SK-N-SH treated with all-trans-retinoic acid at 6 μM for 48 hours (cell line): ENCODE measurements at regions not wholly inside any gene's neighbourhood (a gene's known extent, or its start where the extent isn't known, plus 50 kb on each side); places are given as distances from the start of the nearest gene placed in this dataset.

Experiments
- ATAC-seq: fragments of 200-7000 bp; cut with Tn5 transposase; 3 replicates; pipeline ENCODE4 v1.9.1; 2020; ENCODE audit warnings: mild to moderate bottlenecking, moderate library complexity
- ARNTL ChIP-seq: fragments of 450-650 bp; formaldehyde crosslinking; IDR thresholded peaks from 2 replicates; pipeline ENCODE4 v1.5.0; 2020; ENCODE audit warnings: low read depth, mild to moderate bottlenecking, moderate library complexity, borderline replicate concordance
- BACH2 ChIP-seq: fragments of 250-450 bp; sonication (Bioruptor Pico); IDR thresholded peaks from 2 replicates; pipeline ENCODE4 v1.9.0; 2021; ENCODE audit warnings: mild to moderate bottlenecking, borderline replicate concordance
- CREB5 ChIP-seq: fragments of 250-450 bp; sonication (Bioruptor Pico); IDR thresholded peaks from 2 replicates; pipeline ENCODE4 v1.5.1; 2020; ENCODE audit warnings: low read depth, mild to moderate bottlenecking, moderate library complexity
- CSDC2 ChIP-seq: fragments of 250-450 bp; sonication (Bioruptor Pico); IDR thresholded peaks from 2 replicates; pipeline ENCODE4 v1.5.0; 2020; ENCODE audit warnings: mild to moderate bottlenecking, moderate library complexity
- ESRRG ChIP-seq: fragments of 250-450 bp; sonication (Bioruptor Pico); IDR thresholded peaks from 2 replicates; pipeline ENCODE4 v1.6.1; 2021; ENCODE audit warnings: mild to moderate bottlenecking
- GLIS3 ChIP-seq: fragments of 250-450 bp; sonication (Bioruptor Pico); IDR thresholded peaks from 2 replicates; pipeline ENCODE4 v1.5.0; 2020; ENCODE audit warnings: mild to moderate bottlenecking, moderate library complexity
- ISL1 ChIP-seq: fragments of 250-450 bp; sonication (Bioruptor Pico); IDR thresholded peaks from 2 replicates; pipeline ENCODE4 v2.1.2; 2022; ENCODE audit warnings: mild to moderate bottlenecking, moderate library complexity
- OSR1 ChIP-seq: fragments of 250-450 bp; sonication (Bioruptor Pico); IDR thresholded peaks from 2 replicates; pipeline ENCODE4 v1.8.0; 2022; ENCODE audit warnings: moderate library complexity, mild to moderate bottlenecking, inconsistent platforms
- PATZ1 ChIP-seq: fragments of 250-450 bp; sonication (Bioruptor Pico); IDR thresholded peaks from 2 replicates; pipeline ENCODE4 v1.8.0; 2020; ENCODE audit warnings: mild to moderate bottlenecking, moderate library complexity, borderline replicate concordance
- POU6F1 ChIP-seq: fragments of 250-450 bp; sonication (Bioruptor Pico); IDR thresholded peaks from 2 replicates; pipeline ENCODE4 v1.8.0; 2021; ENCODE audit warnings: low read depth, mild to moderate bottlenecking, moderate library complexity, borderline replicate concordance
- PPARA ChIP-seq: fragments of 250-450 bp; sonication (Bioruptor Pico); IDR thresholded peaks from 2 replicates; pipeline ENCODE4 v1.5.0; 2020; ENCODE audit warnings: mild to moderate bottlenecking, borderline replicate concordance
- RARB ChIP-seq: fragments of 250-450 bp; sonication (Bioruptor Pico); IDR thresholded peaks from 2 replicates; pipeline ENCODE4 v1.8.0; 2021; ENCODE audit warnings: mild to moderate bottlenecking, moderate library complexity
- SNAI2 ChIP-seq: fragments of 250-450 bp; sonication (Bioruptor Pico); IDR thresholded peaks from 2 replicates; pipeline ENCODE4 v1.5.0; 2020; ENCODE audit warnings: mild to moderate bottlenecking, moderate library complexity
- TOX ChIP-seq: fragments of 250-450 bp; sonication (Bioruptor Pico); IDR thresholded peaks from 2 replicates; pipeline ENCODE4 v1.8.0; 2021; ENCODE audit warnings: mild to moderate bottlenecking, moderate library complexity, borderline replicate concordance
- TSHZ2 ChIP-seq: fragments of 250-450 bp; sonication (Bioruptor Pico); IDR thresholded peaks from 2 replicates; pipeline ENCODE4 v1.5.0; 2020; ENCODE audit warnings: mild to moderate bottlenecking, moderate library complexity
- ZC3H10 ChIP-seq: fragments of 250-450 bp; sonication (Bioruptor Pico); IDR thresholded peaks from 2 replicates; pipeline ENCODE4 v1.5.1; 2021; ENCODE audit warnings: mild to moderate bottlenecking, moderate library complexity
- ZFP30 ChIP-seq: fragments of 450-650 bp; formaldehyde crosslinking; IDR thresholded peaks from 2 replicates; pipeline ENCODE4 v1.5.0; 2022; ENCODE audit warnings: mild to moderate bottlenecking, moderate library complexity
- ZNF565 ChIP-seq: fragments of 450-650 bp; formaldehyde crosslinking; conservative IDR thresholded peaks from 2 replicates; pipeline ENCODE4 v1.5.0; 2020; ENCODE audit warnings: low read depth, mild to moderate bottlenecking, moderate library complexity
- ZNF8 ChIP-seq: fragments of 450-650 bp; formaldehyde crosslinking; IDR thresholded peaks from 2 replicates; pipeline ENCODE4 v1.5.0; 2020; ENCODE audit warnings: mild to moderate bottlenecking, moderate library complexity

GRCh38 chr2:126059379-126059778, 596.6 kb upstream of the GYPC start:
- no peak for TF ChIP-seq CSDC2 (CRISPR knock-in tag)
- TF ChIP-seq ZNF8 (CRISPR knock-in tag): no peak
- no peak for TF ChIP-seq TSHZ2 (CRISPR knock-in tag)
- no peak for TF ChIP-seq PPARA
- TF ChIP-seq RARB (CRISPR knock-in tag): no peak
- no peak for TF ChIP-seq CREB5 (CRISPR knock-in tag)
- TF ChIP-seq GLIS3 (CRISPR knock-in tag): no peak
- TF ChIP-seq BACH2: no peak
- no peak for TF ChIP-seq ZNF565 (CRISPR knock-in tag)
- TF ChIP-seq ARNTL (CRISPR knock-in tag): no peak
- TF ChIP-seq ESRRG (CRISPR knock-in tag): no peak
- no peak for TF ChIP-seq ZFP30
- TF ChIP-seq OSR1 (CRISPR knock-in tag): no peak

GRCh38 chr2:126085011-126085795, 570.8 kb upstream of the GYPC start:
- no peak for ATAC-seq
- TF ChIP-seq ZNF565 (CRISPR knock-in tag) (no peak), ZFP30 (no peak), RARB (CRISPR knock-in tag) (no peak), SNAI2 (no peak), OSR1 (CRISPR knock-in tag) (no peak), ZNF8 (CRISPR knock-in tag) (no peak), ZC3H10 (no peak), ISL1 (no peak), CREB5 (CRISPR knock-in tag) (no peak), GLIS3 (CRISPR knock-in tag) (no peak)

More at GRCh38 chr2:126059379-126059778, 596.6 kb upstream of the GYPC start:
- no peak for ATAC-seq

- no peak for ATAC-seq
- TF ChIP-seq SNAI2 (no peak), ISL1 (no peak), PATZ1 (CRISPR knock-in tag) (no peak), POU6F1 (CRISPR knock-in tag) (no peak), TOX (CRISPR knock-in tag) (no peak), CREB5 (CRISPR knock-in tag) (no peak), ESRRG (CRISPR knock-in tag) (no peak)
Observed at GRCh38 chr2:126100962-126101361, 555.0 kb upstream of the GYPC start.
